ENCODE measurements at regions not wholly inside any gene's neighbourhood (a gene's known extent, or its start where the extent isn't known, plus 50 kb on each side); places are given as distances from the start of the nearest gene placed in this dataset.

DNA sequence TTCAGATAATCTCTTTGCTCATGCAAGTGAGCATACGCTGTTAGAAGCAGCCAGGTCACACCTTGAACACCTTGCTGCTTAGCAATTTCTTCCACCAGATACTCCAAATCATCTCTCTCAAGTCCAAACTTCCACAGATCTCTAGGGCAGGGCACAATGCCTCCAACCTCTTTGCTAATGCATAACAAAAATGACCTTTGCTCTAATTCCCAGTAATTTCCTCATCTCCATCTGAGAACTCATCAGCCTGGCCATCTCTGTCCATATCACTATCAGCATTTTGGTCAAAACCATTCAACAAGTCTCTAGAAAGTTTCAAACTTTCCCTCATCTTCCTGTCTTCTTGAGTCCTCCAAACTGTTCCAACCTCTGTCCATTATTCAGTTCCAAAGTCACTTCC is 139.3 kb upstream of the NR4A3 start (continued):
- TF ChIP-seq, protein P1, sequence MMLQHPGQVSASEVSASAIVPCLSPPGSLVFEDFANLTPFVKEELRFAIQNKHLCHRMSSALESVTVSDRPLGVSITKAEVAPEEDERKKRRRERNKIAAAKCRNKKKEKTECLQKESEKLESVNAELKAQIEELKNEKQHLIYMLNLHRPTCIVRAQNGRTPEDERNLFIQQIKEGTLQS (IDR thresholded peaks at IDR 0.05; ENCODE audit: insufficient read depth, low read depth, low read length), result no peak
- TF ChIP-seq BCL11A (IDR thresholded peaks at IDR 0.05; ENCODE audit: low read depth in 2 of 2, low read length in 2 of 2) (no peak), KDM5A (IDR thresholded peaks at IDR 0.05; ENCODE audit: low read length) (no peak), BRCA1 (IDR thresholded peaks at IDR 0.05; ENCODE audit: low read depth, low read length) (no peak), RAD21 (IDR thresholded peaks at IDR 0.05 in 1 of 2, conservative IDR thresholded peaks at IDR 0.05 in 1 of 2; ENCODE audit: low read depth in 2 of 2, low read length in 2 of 2) (no peak), POLR2AphosphoS5 (IDR thresholded peaks at IDR 0.05; ENCODE audit: low read depth, low read length) (no peak), TEAD4 (IDR thresholded peaks at IDR 0.05; ENCODE audit: low read depth, low read length) (no peak), PHF8 (conservative IDR thresholded peaks at IDR 0.05; ENCODE audit: low read depth, low read length) (no peak)
